ENCODE measurements at regions not wholly inside any gene's neighbourhood (a gene's known extent, or its start where the extent isn't known, plus 50 kb on each side); places are given as distances from the start of the nearest gene placed in this dataset.
"Not testable (repeated sequence)": the region's sequence is repeated elsewhere in the genome, so short reads cannot be mapped to it uniquely, and the experiment has no call there.

- DNase-seq (ENCODE audit: low read depth): no peak
Observed at GRCh38 chr13:50274181-50274580, 258.9 kb downstream of the KCNRG start.

- DNase-seq (ENCODE audit: low read depth): no peak
Observed at GRCh38 chr13:50275392-50276063, 260.3 kb downstream of the KCNRG start.

GRCh38 chr13:50276550-50276949 lies 261.3 kb downstream of the KCNRG start:
- no peak for DNase-seq (ENCODE audit: low read depth)

- DNase-seq (ENCODE audit: low read depth): peak; percentile 79
Observed at GRCh38 chr13:50277127-50277526, 261.9 kb downstream of the KCNRG start.

- DNase-seq (ENCODE audit: low read depth): no peak
Observed at GRCh38 chr13:50277906-50278305, 262.7 kb downstream of the KCNRG start.

GRCh38 chr13:50280441-50280937 lies 265.2 kb downstream of the KCNRG start:
- DNase-seq (ENCODE audit: low read depth): no peak

- no peak for DNase-seq (ENCODE audit: low read depth)
Observed at GRCh38 chr13:50282016-50282415, 266.8 kb downstream of the KCNRG start.

- no peak for DNase-seq (ENCODE audit: low read depth)
Observed at GRCh38 chr13:50283017-50283416, 267.8 kb downstream of the KCNRG start.

- no peak for DNase-seq (ENCODE audit: low read depth)
Observed at GRCh38 chr13:50284540-50284939, 269.3 kb downstream of the KCNRG start.

GRCh38 chr13:50285283-50285682 lies 270.0 kb downstream of the KCNRG start:
- DNase-seq (ENCODE audit: low read depth): no peak

- DNase-seq (ENCODE audit: low read depth): peak; percentile 2
Observed at GRCh38 chr13:50286324-50286723, 271.1 kb downstream of the KCNRG start.

GRCh38 chr13:50290186-50290585 lies 274.9 kb downstream of the KCNRG start:
- no peak for DNase-seq (ENCODE audit: low read depth)

- peak; percentile 35 for DNase-seq (ENCODE audit: low read depth)
Observed at GRCh38 chr13:50291611-50292010, 276.4 kb downstream of the KCNRG start.

GRCh38 chr13:50292081-50292480 lies 276.8 kb downstream of the KCNRG start:
- DNase-seq (ENCODE audit: low read depth): peak; percentile 3

- not testable (repeated sequence) for DNase-seq (ENCODE audit: low read depth)
Observed at GRCh38 chr13:50294425-50294824, 279.2 kb downstream of the KCNRG start.

- peak; percentile 48 for DNase-seq (ENCODE audit: low read depth)
Observed at GRCh38 chr13:50299546-50300249, 284.5 kb downstream of the KCNRG start.

GRCh38 chr13:50303963-50304721 lies 288.9 kb downstream of the KCNRG start:
- no peak for DNase-seq (ENCODE audit: low read depth)

GRCh38 chr13:50306156-50306555 lies 290.9 kb downstream of the KCNRG start:
- DNase-seq (ENCODE audit: low read depth): no peak

- DNase-seq (ENCODE audit: low read depth): peak; percentile 20
Observed at GRCh38 chr13:50309318-50309717, 294.1 kb downstream of the KCNRG start.

GRCh38 chr13:50309882-50310594 lies 294.8 kb downstream of the KCNRG start:
- no peak for DNase-seq (ENCODE audit: low read depth)

GRCh38 chr13:50310734-50311133 lies 295.5 kb downstream of the KCNRG start:
- DNase-seq (ENCODE audit: low read depth): no peak

GRCh38 chr13:50318887-50319286 lies 303.6 kb downstream of the KCNRG start:
- DNase-seq (ENCODE audit: low read depth): no peak

Measured in RPMI7951 (cell line).